HEK293 (cell line): ENCODE measurements at regions not wholly inside any gene's neighbourhood (a gene's known extent, or its start where the extent isn't known, plus 50 kb on each side); places are given as distances from the start of the nearest gene placed in this dataset.
A peak's percentile ranks its signal among the peaks of the same experiment; 100 is the strongest.

Source experiments
- CTCF ChIP-seq: fragments of 450-650 bp; formaldehyde crosslinking; IDR thresholded peaks from 2 replicates; pipeline ENCODE4 v1.5.1; 2016; ENCODE audit warnings: missing biosample characterization, missing genetic modification characterization
- HOXD13 ChIP-seq: sonication (generic); formaldehyde crosslinking; IDR thresholded peaks from 2 replicates; pipeline ENCODE4 v1.8.0; 2022; ENCODE audit warnings: missing genetic modification reagents, borderline replicate concordance
- ZBTB44 ChIP-seq: fragments of 450-650 bp; IDR thresholded peaks from 2 replicates; pipeline ENCODE4 v1.5.1; 2018; ENCODE audit warnings: missing biosample characterization, mild to moderate bottlenecking, missing genetic modification characterization
- ZBTB8A ChIP-seq: fragments of 450-650 bp; formaldehyde crosslinking; IDR thresholded peaks from 2 replicates; pipeline ENCODE4 v1.5.1; 2016; ENCODE audit warnings: missing biosample characterization, missing genetic modification characterization
- ZEB2 ChIP-seq: fragments of 450-650 bp; formaldehyde crosslinking; IDR thresholded peaks from 2 replicates; pipeline ENCODE4 v1.5.1; 2016; ENCODE audit warnings: missing biosample characterization, missing genetic modification characterization
- ZFHX2 ChIP-seq: fragments of 450-650 bp; formaldehyde crosslinking; conservative IDR thresholded peaks from 2 replicates; pipeline ENCODE4 v1.5.1; 2016; ENCODE audit warnings: missing biosample characterization, missing genetic modification characterization
- ZNF138 ChIP-seq: fragments of 450-650 bp; formaldehyde crosslinking; IDR thresholded peaks from 2 replicates; pipeline ENCODE4 v1.5.1; 2016; ENCODE audit warnings: missing biosample characterization, missing genetic modification characterization, borderline replicate concordance
- ZNF155 ChIP-seq: fragments of 450-650 bp; formaldehyde crosslinking; IDR thresholded peaks from 2 replicates; pipeline ENCODE4 v1.5.1; 2016; ENCODE audit warnings: missing biosample characterization, missing genetic modification characterization
- ZNF16 ChIP-seq: fragments of 450-650 bp; formaldehyde crosslinking; IDR thresholded peaks from 2 replicates; pipeline ENCODE4 v1.5.1; 2016; ENCODE audit warnings: low read depth, missing biosample characterization, missing genetic modification characterization
- ZNF202 ChIP-seq: fragments of 450-650 bp; formaldehyde crosslinking; IDR thresholded peaks from 2 replicates; pipeline ENCODE4 v1.5.1; 2016; ENCODE audit warnings: missing biosample characterization, missing genetic modification characterization, borderline replicate concordance
- ZNF248 ChIP-seq: fragments of 450-650 bp; formaldehyde crosslinking; IDR thresholded peaks from 2 replicates; pipeline ENCODE4 v1.5.1; 2017; ENCODE audit warnings: missing biosample characterization, missing genetic modification characterization
- ZNF292 ChIP-seq: fragments of 450-650 bp; formaldehyde crosslinking; IDR thresholded peaks from 2 replicates; pipeline ENCODE4 v1.5.1; 2016; ENCODE audit warnings: low read depth, missing biosample characterization, missing genetic modification characterization, borderline replicate concordance
- ZNF324 ChIP-seq: fragments of 450-650 bp; formaldehyde crosslinking; IDR thresholded peaks from 2 replicates; pipeline ENCODE4 v1.5.1; 2016; ENCODE audit warnings: missing biosample characterization, missing genetic modification characterization
- ZNF335 ChIP-seq: fragments of 450-650 bp; formaldehyde crosslinking; conservative IDR thresholded peaks from 2 replicates; pipeline ENCODE4 v1.5.1; 2016; ENCODE audit warnings: missing biosample characterization, missing genetic modification characterization
- ZNF350 ChIP-seq: fragments of 450-650 bp; formaldehyde crosslinking; IDR thresholded peaks from 2 replicates; pipeline ENCODE4 v1.5.0; 2017; ENCODE audit warnings: missing biosample characterization, mild to moderate bottlenecking, missing genetic modification characterization
- ZNF37A ChIP-seq: fragments of 450-650 bp; IDR thresholded peaks from 2 replicates; pipeline ENCODE4 v1.5.1; 2018; ENCODE audit warnings: missing biosample characterization, missing genetic modification characterization
- ZNF391 ChIP-seq: fragments of 450-650 bp; formaldehyde crosslinking; IDR thresholded peaks from 2 replicates; pipeline ENCODE4 v1.5.1; 2016; ENCODE audit warnings: low read depth, missing biosample characterization, missing genetic modification characterization, borderline replicate concordance
- ZNF488 ChIP-seq: fragments of 450-650 bp; formaldehyde crosslinking; IDR thresholded peaks from 2 replicates; pipeline ENCODE4 v1.5.1; 2016; ENCODE audit warnings: missing biosample characterization, missing genetic modification characterization
- ZNF571 ChIP-seq: fragments of 450-650 bp; formaldehyde crosslinking; IDR thresholded peaks from 2 replicates; pipeline ENCODE4 v1.5.0; 2017; ENCODE audit warnings: missing biosample characterization, missing genetic modification characterization
- ZNF585B ChIP-seq: fragments of 450-650 bp; formaldehyde crosslinking; IDR thresholded peaks from 2 replicates; pipeline ENCODE4 v1.5.1; 2016; ENCODE audit warnings: missing biosample characterization, missing genetic modification characterization
- ZNF629 ChIP-seq: fragments of 450-650 bp; formaldehyde crosslinking; IDR thresholded peaks from 2 replicates; pipeline ENCODE4 v1.5.1; 2017; ENCODE audit warnings: missing biosample characterization, missing genetic modification characterization
- ZNF654 ChIP-seq: fragments of 450-650 bp; formaldehyde crosslinking; IDR thresholded peaks from 2 replicates; pipeline ENCODE4 v1.5.1; 2016; ENCODE audit warnings: low read depth, missing biosample characterization, missing genetic modification characterization
- ZNF701 ChIP-seq: fragments of 450-650 bp; formaldehyde crosslinking; IDR thresholded peaks from 2 replicates; pipeline ENCODE4 v1.5.1; 2016; ENCODE audit warnings: missing biosample characterization, missing genetic modification characterization
- ZNF776 ChIP-seq: fragments of 450-650 bp; formaldehyde crosslinking; IDR thresholded peaks from 2 replicates; pipeline ENCODE4 v1.5.0; 2017; ENCODE audit warnings: missing biosample characterization, missing genetic modification characterization, borderline replicate concordance
- ZNF837 ChIP-seq: fragments of 450-650 bp; formaldehyde crosslinking; IDR thresholded peaks from 2 replicates; pipeline ENCODE4 v1.5.1; 2016; ENCODE audit warnings: missing biosample characterization, missing genetic modification characterization
- TF ChIP-seq, protein P1 (sequence below): fragments of 450-650 bp; formaldehyde crosslinking; IDR thresholded peaks from 2 replicates; pipeline ENCODE4; 2016; ENCODE audit warnings: missing biosample characterization, missing genetic modification characterization
- TF ChIP-seq, protein P2 (sequence below): fragments of 450-650 bp; IDR thresholded peaks from 2 replicates; pipeline ENCODE4 v1.5.1; 2018; ENCODE audit warnings: missing biosample characterization, missing genetic modification characterization
- TF ChIP-seq, protein P3 (sequence below): fragments of 450-650 bp; formaldehyde crosslinking; IDR thresholded peaks from 2 replicates; pipeline ENCODE4 v1.5.1; 2016; ENCODE audit warnings: missing biosample characterization, missing genetic modification characterization

- no peak for TF ChIP-seq ZNF571
- TF ChIP-seq ZNF776 (tag by site-specific recombination): 0 out of 2 replicates have a peak, but pooled peaks have one; percentile 9
- no peak for TF ChIP-seq ZNF837
- TF ChIP-seq, protein P1, sequence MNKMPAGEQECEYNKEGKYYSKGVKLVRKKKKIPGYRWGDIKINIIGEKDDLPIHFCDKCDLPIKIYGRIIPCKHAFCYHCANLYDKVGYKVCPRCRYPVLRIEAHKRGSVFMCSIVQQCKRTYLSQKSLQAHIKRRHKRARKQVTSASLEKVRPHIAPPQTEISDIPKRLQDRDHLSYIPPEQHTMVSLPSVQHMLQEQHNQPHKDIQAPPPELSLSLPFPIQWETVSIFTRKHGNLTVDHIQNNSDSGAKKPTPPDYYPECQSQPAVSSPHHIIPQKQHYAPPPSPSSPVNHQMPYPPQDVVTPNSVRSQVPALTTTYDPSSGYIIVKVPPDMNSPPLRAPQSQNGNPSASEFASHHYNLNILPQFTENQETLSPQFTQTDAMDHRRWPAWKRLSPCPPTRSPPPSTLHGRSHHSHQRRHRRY (tag by site-specific recombination): no peak
- TF ChIP-seq ZNF585B: no peak
- TF ChIP-seq, protein P2, sequence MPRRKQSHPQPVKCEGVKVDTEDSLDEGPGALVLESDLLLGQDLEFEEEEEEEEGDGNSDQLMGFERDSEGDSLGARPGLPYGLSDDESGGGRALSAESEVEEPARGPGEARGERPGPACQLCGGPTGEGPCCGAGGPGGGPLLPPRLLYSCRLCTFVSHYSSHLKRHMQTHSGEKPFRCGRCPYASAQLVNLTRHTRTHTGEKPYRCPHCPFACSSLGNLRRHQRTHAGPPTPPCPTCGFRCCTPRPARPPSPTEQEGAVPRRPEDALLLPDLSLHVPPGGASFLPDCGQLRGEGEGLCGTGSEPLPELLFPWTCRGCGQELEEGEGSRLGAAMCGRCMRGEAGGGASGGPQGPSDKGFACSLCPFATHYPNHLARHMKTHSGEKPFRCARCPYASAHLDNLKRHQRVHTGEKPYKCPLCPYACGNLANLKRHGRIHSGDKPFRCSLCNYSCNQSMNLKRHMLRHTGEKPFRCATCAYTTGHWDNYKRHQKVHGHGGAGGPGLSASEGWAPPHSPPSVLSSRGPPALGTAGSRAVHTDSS: peak; percentile 48; the same call in 1 of the 2 replicates
- peak; percentile 30; the same call in 1 of the 2 replicates for TF ChIP-seq ZFHX2 (tag by site-specific recombination)
- no peak for TF ChIP-seq ZNF16 (tag by site-specific recombination)
- TF ChIP-seq ZNF248 (tag by site-specific recombination): no peak
- TF ChIP-seq ZNF155 (tag by site-specific recombination): no peak
- no peak for TF ChIP-seq ZNF335
- TF ChIP-seq ZNF391 (tag by site-specific recombination): no peak; the same call in 1 of the 2 replicates
- TF ChIP-seq ZNF629 (tag by site-specific recombination): 0 out of 2 replicates have a peak, but pooled peaks have one; percentile 10
- no peak for TF ChIP-seq ZNF701
- peak; percentile 96 for TF ChIP-seq CTCF
- TF ChIP-seq ZNF350: no peak
- TF ChIP-seq, protein P3, sequence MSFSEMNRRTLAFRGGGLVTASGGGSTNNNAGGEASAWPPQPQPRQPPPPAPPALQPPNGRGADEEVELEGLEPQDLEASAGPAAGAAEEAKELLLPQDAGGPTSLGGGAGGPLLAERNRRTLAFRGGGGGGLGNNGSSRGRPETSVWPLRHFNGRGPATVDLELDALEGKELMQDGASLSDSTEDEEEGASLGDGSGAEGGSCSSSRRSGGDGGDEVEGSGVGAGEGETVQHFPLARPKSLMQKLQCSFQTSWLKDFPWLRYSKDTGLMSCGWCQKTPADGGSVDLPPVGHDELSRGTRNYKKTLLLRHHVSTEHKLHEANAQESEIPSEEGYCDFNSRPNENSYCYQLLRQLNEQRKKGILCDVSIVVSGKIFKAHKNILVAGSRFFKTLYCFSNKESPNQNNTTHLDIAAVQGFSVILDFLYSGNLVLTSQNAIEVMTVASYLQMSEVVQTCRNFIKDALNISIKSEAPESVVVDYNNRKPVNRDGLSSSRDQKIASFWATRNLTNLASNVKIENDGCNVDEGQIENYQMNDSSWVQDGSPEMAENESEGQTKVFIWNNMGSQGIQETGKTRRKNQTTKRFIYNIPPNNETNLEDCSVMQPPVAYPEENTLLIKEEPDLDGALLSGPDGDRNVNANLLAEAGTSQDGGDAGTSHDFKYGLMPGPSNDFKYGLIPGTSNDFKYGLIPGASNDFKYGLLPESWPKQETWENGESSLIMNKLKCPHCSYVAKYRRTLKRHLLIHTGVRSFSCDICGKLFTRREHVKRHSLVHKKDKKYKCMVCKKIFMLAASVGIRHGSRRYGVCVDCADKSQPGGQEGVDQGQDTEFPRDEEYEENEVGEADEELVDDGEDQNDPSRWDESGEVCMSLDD: no peak
- no peak for TF ChIP-seq ZNF488 (tag by site-specific recombination)
- peak; percentile 49 for TF ChIP-seq ZEB2 (tag by site-specific recombination)
- peak; percentile 60; the same call in 1 of the 2 replicates for TF ChIP-seq ZBTB8A (tag by site-specific recombination)
- TF ChIP-seq ZNF654 (tag by site-specific recombination): peak; percentile 14; the same call in 1 of the 2 replicates
- TF ChIP-seq ZNF292 (tag by site-specific recombination): no peak
- TF ChIP-seq ZBTB44: peak; percentile 80
- 0 out of 2 replicates have a peak, but pooled peaks have one; percentile 41 for TF ChIP-seq ZNF324 (tag by site-specific recombination)
- no peak for TF ChIP-seq ZNF202 (tag by site-specific recombination)
- TF ChIP-seq ZNF138: no peak
- TF ChIP-seq ZNF37A (tag by site-specific recombination): no peak
- TF ChIP-seq HOXD13: no peak
Measured at GRCh38 chr16:85420501-85421337, 192.4 kb upstream of the GSE1 start (continued).
